ENCODE measurements at regions not wholly inside any gene's neighbourhood (a gene's known extent, or its start where the extent isn't known, plus 50 kb on each side); places are given as distances from the start of the nearest gene placed in this dataset.
"Not testable (repeated sequence)": the region's sequence is repeated elsewhere in the genome, so short reads cannot be mapped to it uniquely, and the experiment has no call there.

GRCh38 chr5:164071671-164072070 lies 566.3 kb downstream of the MAT2B start:
- in situ Hi-C loops (cut with MboI; ENCODE audit: low sequenced_read_pairs): no loop called here

GRCh38 chr5:164073081-164073480 lies 567.7 kb downstream of the MAT2B start:
- in situ Hi-C loops (cut with MboI; ENCODE audit: low sequenced_read_pairs): no loop called here

GRCh38 chr5:164076556-164076955 lies 571.1 kb downstream of the MAT2B start:
- in situ Hi-C loops (cut with MboI; ENCODE audit: low sequenced_read_pairs): no loop called here

GRCh38 chr5:164090358-164090757 lies 584.9 kb downstream of the MAT2B start:
- in situ Hi-C loops (cut with MboI; ENCODE audit: low sequenced_read_pairs): no loop called here

- in situ Hi-C loops (cut with MboI; ENCODE audit: low sequenced_read_pairs): no loop called here
Measured at GRCh38 chr5:164091836-164092235, 586.4 kb downstream of the MAT2B start.

GRCh38 chr5:164094291-164094690 lies 588.9 kb downstream of the MAT2B start:
- in situ Hi-C loops (cut with MboI; ENCODE audit: low sequenced_read_pairs): no loop called here

- in situ Hi-C loops (cut with MboI; ENCODE audit: low sequenced_read_pairs): no loop called here
Measured at GRCh38 chr5:164097749-164098148, 592.3 kb downstream of the MAT2B start.

GRCh38 chr5:164098531-164098930 lies 593.1 kb downstream of the MAT2B start:
- in situ Hi-C loops (cut with MboI; ENCODE audit: low sequenced_read_pairs): no loop called here

- in situ Hi-C loops (cut with MboI; ENCODE audit: low sequenced_read_pairs): no loop called here
Measured at GRCh38 chr5:164098979-164099378, 593.6 kb downstream of the MAT2B start.

GRCh38 chr5:164115420-164115819 lies 610.0 kb downstream of the MAT2B start:
- in situ Hi-C loops (cut with MboI; ENCODE audit: low sequenced_read_pairs): no loop called here

GRCh38 chr5:164119806-164120447 lies 614.5 kb downstream of the MAT2B start:
- in situ Hi-C loops (cut with MboI; ENCODE audit: low sequenced_read_pairs): no loop called here

GRCh38 chr5:164127527-164127926 lies 622.1 kb downstream of the MAT2B start:
- in situ Hi-C loops (cut with MboI; ENCODE audit: low sequenced_read_pairs): no loop called here

GRCh38 chr5:164132358-164132757 lies 626.9 kb downstream of the MAT2B start:
- in situ Hi-C loops (cut with MboI; ENCODE audit: low sequenced_read_pairs): no loop called here

- in situ Hi-C loops (cut with MboI; ENCODE audit: low sequenced_read_pairs): no loop called here
Measured at GRCh38 chr5:164137095-164137494, 631.7 kb downstream of the MAT2B start.

- in situ Hi-C loops (cut with MboI; ENCODE audit: low sequenced_read_pairs): no loop called here
Measured at GRCh38 chr5:164139423-164139822, 634.0 kb downstream of the MAT2B start.

GRCh38 chr5:164145458-164145857 lies 640.0 kb downstream of the MAT2B start:
- in situ Hi-C loops (cut with MboI; ENCODE audit: low sequenced_read_pairs): no loop called here

- in situ Hi-C loops (cut with MboI; ENCODE audit: low sequenced_read_pairs): no loop called here
Measured at GRCh38 chr5:164146223-164146622, 640.8 kb downstream of the MAT2B start.

- in situ Hi-C loops (cut with MboI; ENCODE audit: low sequenced_read_pairs): no loop called here
Measured at GRCh38 chr5:164148292-164148691, 642.9 kb downstream of the MAT2B start.

- in situ Hi-C loops (cut with MboI; ENCODE audit: low sequenced_read_pairs): not testable (repeated sequence)
Measured at GRCh38 chr5:164152539-164152938, 647.1 kb downstream of the MAT2B start.

GRCh38 chr5:164153469-164154172 lies 648.2 kb downstream of the MAT2B start:
- in situ Hi-C loops (cut with MboI; ENCODE audit: low sequenced_read_pairs): no loop called here

GRCh38 chr5:164170814-164171213 lies 665.4 kb downstream of the MAT2B start:
- in situ Hi-C loops (cut with MboI; ENCODE audit: low sequenced_read_pairs): no loop called here

GRCh38 chr5:164175083-164175482 lies 669.7 kb downstream of the MAT2B start:
- in situ Hi-C loops (cut with MboI; ENCODE audit: low sequenced_read_pairs): no loop called here

- in situ Hi-C loops (cut with MboI; ENCODE audit: low sequenced_read_pairs): no loop called here
Measured at GRCh38 chr5:164179406-164179805, 674.0 kb downstream of the MAT2B start.

Data from HL-60/S4 (cell line).